ENCODE measurements at regions not wholly inside any gene's neighbourhood (a gene's known extent, or its start where the extent isn't known, plus 50 kb on each side); places are given as distances from the start of the nearest gene placed in this dataset.
"Not testable (repeated sequence)": the region's sequence is repeated elsewhere in the genome, so short reads cannot be mapped to it uniquely, and the experiment has no call there.

DNA sequence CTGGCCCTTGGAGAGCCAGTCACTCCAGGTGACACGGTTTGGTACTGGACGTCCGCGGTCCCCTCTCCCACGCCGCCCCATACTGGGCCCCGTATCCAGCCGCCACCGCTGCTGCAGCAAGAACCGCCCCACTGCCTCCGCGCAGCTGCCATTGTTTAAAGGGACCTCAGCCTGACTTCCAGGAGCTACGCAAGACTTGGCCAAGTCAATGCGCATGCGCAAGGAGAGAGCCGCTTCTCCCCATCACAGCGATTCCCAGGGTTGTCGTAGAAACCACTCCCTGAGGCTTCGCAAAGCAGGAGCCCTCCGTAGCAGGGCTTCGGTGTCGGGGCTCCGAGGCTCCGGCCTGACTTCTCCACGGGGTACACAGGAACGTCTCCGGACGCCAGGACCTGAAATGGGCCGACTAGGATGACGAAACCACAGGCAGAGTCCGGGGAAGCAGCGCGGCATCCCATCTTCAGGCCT, 606.2 kb downstream of the KCNJ18 start:
- TF ChIP-seq, protein P1, sequence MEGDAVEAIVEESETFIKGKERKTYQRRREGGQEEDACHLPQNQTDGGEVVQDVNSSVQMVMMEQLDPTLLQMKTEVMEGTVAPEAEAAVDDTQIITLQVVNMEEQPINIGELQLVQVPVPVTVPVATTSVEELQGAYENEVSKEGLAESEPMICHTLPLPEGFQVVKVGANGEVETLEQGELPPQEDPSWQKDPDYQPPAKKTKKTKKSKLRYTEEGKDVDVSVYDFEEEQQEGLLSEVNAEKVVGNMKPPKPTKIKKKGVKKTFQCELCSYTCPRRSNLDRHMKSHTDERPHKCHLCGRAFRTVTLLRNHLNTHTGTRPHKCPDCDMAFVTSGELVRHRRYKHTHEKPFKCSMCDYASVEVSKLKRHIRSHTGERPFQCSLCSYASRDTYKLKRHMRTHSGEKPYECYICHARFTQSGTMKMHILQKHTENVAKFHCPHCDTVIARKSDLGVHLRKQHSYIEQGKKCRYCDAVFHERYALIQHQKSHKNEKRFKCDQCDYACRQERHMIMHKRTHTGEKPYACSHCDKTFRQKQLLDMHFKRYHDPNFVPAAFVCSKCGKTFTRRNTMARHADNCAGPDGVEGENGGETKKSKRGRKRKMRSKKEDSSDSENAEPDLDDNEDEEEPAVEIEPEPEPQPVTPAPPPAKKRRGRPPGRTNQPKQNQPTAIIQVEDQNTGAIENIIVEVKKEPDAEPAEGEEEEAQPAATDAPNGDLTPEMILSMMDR (conservative IDR thresholded peaks at IDR 0.05; ENCODE audit: low read depth in 2 of 2), result not testable (repeated sequence)
- not testable (repeated sequence) for TF ChIP-seq POLR2AphosphoS5 (IDR thresholded peaks at IDR 0.05; ENCODE audit: low read depth); EZH2 (IDR thresholded peaks at IDR 0.05; ENCODE audit: low read depth, unreplicated experiment); EZH2phosphoT487 (IDR thresholded peaks at IDR 0.05; ENCODE audit: unreplicated experiment); CREB1 (CRISPR knock-in tag; IDR thresholded peaks at IDR 0.05; ENCODE audit: low read depth); STAT1 (IDR thresholded peaks at IDR 0.05; ENCODE audit: unreplicated experiment); NANOG (IDR thresholded peaks at IDR 0.05; ENCODE audit: borderline replicate concordance); ZNF331 (CRISPR knock-in tag; IDR thresholded peaks at IDR 0.05; ENCODE audit: low read depth)
- TF ChIP-seq, protein P2, sequence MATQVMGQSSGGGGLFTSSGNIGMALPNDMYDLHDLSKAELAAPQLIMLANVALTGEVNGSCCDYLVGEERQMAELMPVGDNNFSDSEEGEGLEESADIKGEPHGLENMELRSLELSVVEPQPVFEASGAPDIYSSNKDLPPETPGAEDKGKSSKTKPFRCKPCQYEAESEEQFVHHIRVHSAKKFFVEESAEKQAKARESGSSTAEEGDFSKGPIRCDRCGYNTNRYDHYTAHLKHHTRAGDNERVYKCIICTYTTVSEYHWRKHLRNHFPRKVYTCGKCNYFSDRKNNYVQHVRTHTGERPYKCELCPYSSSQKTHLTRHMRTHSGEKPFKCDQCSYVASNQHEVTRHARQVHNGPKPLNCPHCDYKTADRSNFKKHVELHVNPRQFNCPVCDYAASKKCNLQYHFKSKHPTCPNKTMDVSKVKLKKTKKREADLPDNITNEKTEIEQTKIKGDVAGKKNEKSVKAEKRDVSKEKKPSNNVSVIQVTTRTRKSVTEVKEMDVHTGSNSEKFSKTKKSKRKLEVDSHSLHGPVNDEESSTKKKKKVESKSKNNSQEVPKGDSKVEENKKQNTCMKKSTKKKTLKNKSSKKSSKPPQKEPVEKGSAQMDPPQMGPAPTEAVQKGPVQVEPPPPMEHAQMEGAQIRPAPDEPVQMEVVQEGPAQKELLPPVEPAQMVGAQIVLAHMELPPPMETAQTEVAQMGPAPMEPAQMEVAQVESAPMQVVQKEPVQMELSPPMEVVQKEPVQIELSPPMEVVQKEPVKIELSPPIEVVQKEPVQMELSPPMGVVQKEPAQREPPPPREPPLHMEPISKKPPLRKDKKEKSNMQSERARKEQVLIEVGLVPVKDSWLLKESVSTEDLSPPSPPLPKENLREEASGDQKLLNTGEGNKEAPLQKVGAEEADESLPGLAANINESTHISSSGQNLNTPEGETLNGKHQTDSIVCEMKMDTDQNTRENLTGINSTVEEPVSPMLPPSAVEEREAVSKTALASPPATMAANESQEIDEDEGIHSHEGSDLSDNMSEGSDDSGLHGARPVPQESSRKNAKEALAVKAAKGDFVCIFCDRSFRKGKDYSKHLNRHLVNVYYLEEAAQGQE (IDR thresholded peaks at IDR 0.05; ENCODE audit: unreplicated experiment), result not testable (repeated sequence)
- TF ChIP-seq, protein P3, sequence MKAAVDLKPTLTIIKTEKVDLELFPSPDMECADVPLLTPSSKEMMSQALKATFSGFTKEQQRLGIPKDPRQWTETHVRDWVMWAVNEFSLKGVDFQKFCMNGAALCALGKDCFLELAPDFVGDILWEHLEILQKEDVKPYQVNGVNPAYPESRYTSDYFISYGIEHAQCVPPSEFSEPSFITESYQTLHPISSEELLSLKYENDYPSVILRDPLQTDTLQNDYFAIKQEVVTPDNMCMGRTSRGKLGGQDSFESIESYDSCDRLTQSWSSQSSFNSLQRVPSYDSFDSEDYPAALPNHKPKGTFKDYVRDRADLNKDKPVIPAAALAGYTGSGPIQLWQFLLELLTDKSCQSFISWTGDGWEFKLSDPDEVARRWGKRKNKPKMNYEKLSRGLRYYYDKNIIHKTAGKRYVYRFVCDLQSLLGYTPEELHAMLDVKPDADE (IDR thresholded peaks at IDR 0.05), result not testable (repeated sequence)
